ENCODE measurements at regions not wholly inside any gene's neighbourhood (a gene's known extent, or its start where the extent isn't known, plus 50 kb on each side); places are given as distances from the start of the nearest gene placed in this dataset.
A peak's percentile ranks its signal among the peaks of the same experiment; 100 is the strongest.

GRCh38 chr2:49225126-49225525, 70.8 kb upstream of the FSHR start:
- Histone ChIP-seq H3K4me1 (ENCODE audit: control insufficient read depth, insufficient read depth, low read length) (peaks cover 46% of the 10 kb centered on the region), H3K27me3 (replicated peaks; ENCODE audit: control insufficient read depth, insufficient read depth, low read length) (no peaks in the 10 kb centered on the region), H3K9ac (ENCODE audit: low read length) (no peak overlapping the region), H3K4me3 (ENCODE audit: low read length) (no peak overlapping the region), H3K36me3 (ENCODE audit: control insufficient read depth, insufficient read depth, low read length, severe bottlenecking) (no peaks in the 10 kb centered on the region), H3K9me3 (ENCODE audit: control insufficient read depth, low read length) (no peaks in the 10 kb centered on the region)
- DNase-seq (ENCODE audit: low read depth) = no peak

GRCh38 chr2:49224426-49225010, 70.2 kb upstream of the FSHR start:
- Histone ChIP-seq H3K9me3 (ENCODE audit: control insufficient read depth, low read length) (no peaks in the 10 kb centered on the region), H3K36me3 (ENCODE audit: control insufficient read depth, insufficient read depth, low read length, severe bottlenecking) (no peaks in the 10 kb centered on the region), H3K4me1 (ENCODE audit: control insufficient read depth, insufficient read depth, low read length) (peaks cover 46% of the 10 kb centered on the region), H3K9ac (ENCODE audit: low read length) (no peak overlapping the region), H3K27me3 (replicated peaks; ENCODE audit: control insufficient read depth, insufficient read depth, low read length) (no peaks in the 10 kb centered on the region), H3K4me3 (ENCODE audit: low read length) (no peak overlapping the region)
- no peak for DNase-seq (ENCODE audit: low read depth)

- Histone ChIP-seq H3K4me1 (ENCODE audit: control insufficient read depth, insufficient read depth, low read length) (peaks cover 46% of the 10 kb centered on the region), H3K36me3 (ENCODE audit: control insufficient read depth, insufficient read depth, low read length, severe bottlenecking) (no peaks in the 10 kb centered on the region), H3K4me3 (ENCODE audit: low read length) (no peak overlapping the region), H3K27me3 (replicated peaks; ENCODE audit: control insufficient read depth, insufficient read depth, low read length) (no peaks in the 10 kb centered on the region), H3K9ac (ENCODE audit: low read length) (peak overlapping the region; percentile 14), H3K9me3 (ENCODE audit: control insufficient read depth, low read length) (no peaks in the 10 kb centered on the region)
- no peak for DNase-seq (ENCODE audit: low read depth)
These were observed 68.7 kb upstream of the FSHR start for GRCh38 chr2:49222975-49223528.

GRCh38 chr2:49219741-49220140, 65.4 kb upstream of the FSHR start:
- no peaks in the 10 kb centered on the region for H3K9me3 ChIP-seq (ENCODE audit: control insufficient read depth, low read length)
- no peak for DNase-seq (ENCODE audit: low read depth)
- H3K9ac ChIP-seq (ENCODE audit: low read length) = no peak overlapping the region
- no peaks in the 10 kb centered on the region for H3K36me3 ChIP-seq (ENCODE audit: control insufficient read depth, insufficient read depth, low read length, severe bottlenecking)
- H3K4me1 ChIP-seq (ENCODE audit: control insufficient read depth, insufficient read depth, low read length) = peaks cover 26% of the 10 kb centered on the region
- H3K27me3 ChIP-seq (replicated peaks; ENCODE audit: control insufficient read depth, insufficient read depth, low read length) = no peaks in the 10 kb centered on the region
- no peak overlapping the region for H3K4me3 ChIP-seq (ENCODE audit: low read length)

- no peaks in the 10 kb centered on the region for H3K36me3 ChIP-seq (ENCODE audit: control insufficient read depth, insufficient read depth, low read length, severe bottlenecking)
- no peaks in the 10 kb centered on the region for H3K9me3 ChIP-seq (ENCODE audit: control insufficient read depth, low read length)
- no peak overlapping the region for H3K9ac ChIP-seq (ENCODE audit: low read length)
- no peak overlapping the region for H3K4me3 ChIP-seq (ENCODE audit: low read length)
- no peak for DNase-seq (ENCODE audit: low read depth)
- no peaks in the 10 kb centered on the region for H3K4me1 ChIP-seq (ENCODE audit: control insufficient read depth, insufficient read depth, low read length)
- H3K27me3 ChIP-seq (replicated peaks; ENCODE audit: control insufficient read depth, insufficient read depth, low read length) = no peaks in the 10 kb centered on the region
These were observed 55.9 kb upstream of the FSHR start for GRCh38 chr2:49210191-49210590.

- no peaks in the 10 kb centered on the region for H3K9me3 ChIP-seq (ENCODE audit: control insufficient read depth, low read length)
- no peaks in the 10 kb centered on the region for H3K36me3 ChIP-seq (ENCODE audit: control insufficient read depth, insufficient read depth, low read length, severe bottlenecking)
- DNase-seq (ENCODE audit: low read depth) = no peak
- H3K4me1 ChIP-seq (ENCODE audit: control insufficient read depth, insufficient read depth, low read length) = no peaks in the 10 kb centered on the region
- no peaks in the 10 kb centered on the region for H3K27me3 ChIP-seq (replicated peaks; ENCODE audit: control insufficient read depth, insufficient read depth, low read length)
- H3K9ac ChIP-seq (ENCODE audit: low read length) = no peak overlapping the region
- H3K4me3 ChIP-seq (ENCODE audit: low read length) = no peak overlapping the region
These were observed 52.9 kb upstream of the FSHR start for GRCh38 chr2:49207204-49207603.
